ENCODE measurements at regions not wholly inside any gene's neighbourhood (a gene's known extent, or its start where the extent isn't known, plus 50 kb on each side); places are given as distances from the start of the nearest gene placed in this dataset.

DNA sequence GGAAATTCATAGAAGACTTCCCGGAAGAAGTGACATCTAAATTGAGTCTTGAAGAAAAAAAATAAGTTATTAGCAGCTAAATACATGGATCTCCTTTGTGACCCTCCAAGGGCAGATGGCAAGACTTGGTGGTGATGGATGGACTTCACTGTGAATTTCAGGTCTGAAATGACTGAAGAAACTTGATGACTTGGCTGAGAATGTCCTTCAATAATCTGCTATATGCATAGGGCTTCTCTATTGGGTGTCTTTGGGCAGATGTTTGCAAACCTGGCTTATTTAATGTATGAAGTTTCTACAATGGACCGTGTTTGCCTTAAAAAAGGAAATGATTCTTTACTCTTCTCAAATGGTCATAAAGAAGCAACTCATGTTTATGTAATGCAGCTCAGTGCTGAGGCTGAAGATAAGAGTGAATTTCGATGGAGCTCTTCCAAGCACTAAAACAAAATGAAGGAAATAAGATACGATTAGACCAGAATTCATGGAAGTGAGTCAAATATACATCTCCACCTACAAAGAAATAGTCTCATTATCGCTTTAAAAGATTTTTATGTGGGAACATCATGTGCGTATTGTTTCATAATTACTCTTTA is 116.6 kb upstream of the WDR11 start:
- no peak overlapping the region for H3K4me3 ChIP-seq (ENCODE audit: control insufficient read depth in 1 of 2, extremely low read depth in 1 of 2, low read length in 1 of 2)
- Mint-ChIP-seq H3K4me1 (no peaks in the 10 kb centered on the region), H3K4me3 (no peak overlapping the region), H3K9me3 (no peaks in the 10 kb centered on the region), H3K27ac (no peak overlapping the region), H3K36me3 (no peaks in the 10 kb centered on the region), H3K27me3 (peaks cover 8 to 9% of the 10 kb centered on the region in 2 donors)
- no peaks in the 10 kb centered on the region for H3K4me1 ChIP-seq (ENCODE audit: control insufficient read depth in 1 of 2, extremely low read depth in 1 of 2, insufficient read depth in 2 of 2, low read length in 2 of 2)
- no peaks in the 10 kb centered on the region for H3K36me3 ChIP-seq (ENCODE audit: control insufficient read depth in 2 of 2, extremely low read depth in 1 of 2, insufficient read depth in 1 of 2, low read length in 1 of 2)
- ChIA-PET CTCF (interaction anchor here (0.7 to 1.4 kb wide), 3 partner anchors 17 to 23 kb away, joined by 3 read pairs; no protein-coding TSS in a partner anchor), POLR2A (no interaction called here)
- H3K27ac ChIP-seq (ENCODE audit: low read length): no peak overlapping the region
- no CpG with 5 or more reads among the region's 6 CpGs for WGBS (ENCODE audit: insufficient coverage)
- no peaks in the 10 kb centered on the region for H3K9me3 ChIP-seq
- H3K27me3 ChIP-seq (replicated peaks in 1 of 2; ENCODE audit: control insufficient read depth in 2 of 2, extremely low read depth in 1 of 2, insufficient read depth in 2 of 2, low read length in 1 of 2): no peaks in the 10 kb centered on the region
- ATAC-seq (replicated peaks in 1 of 4): no peak
- no peak for DNase-seq

GRCh38 chr10:120735315-120735714 is 115.8 kb upstream of the WDR11 start:
- Mint-ChIP-seq H3K4me3 (no peak overlapping the region), H3K4me1 (no peaks in the 10 kb centered on the region), H3K27me3 (peaks cover 8 to 9% of the 10 kb centered on the region in 2 donors), H3K9me3 (no peaks in the 10 kb centered on the region), H3K27ac (no peak overlapping the region), H3K36me3 (no peaks in the 10 kb centered on the region)
- WGBS (ENCODE audit: insufficient coverage): 87% methylated on average over 3 of the region's 5 CpGs
- H3K4me1 ChIP-seq (ENCODE audit: control insufficient read depth in 1 of 2, extremely low read depth in 1 of 2, insufficient read depth in 2 of 2, low read length in 2 of 2): no peaks in the 10 kb centered on the region
- DNase-seq (no peak), ATAC-seq (replicated peaks in 1 of 4) (no peak)
- no peaks in the 10 kb centered on the region for H3K9me3 ChIP-seq
- H3K4me3 ChIP-seq (ENCODE audit: control insufficient read depth in 1 of 2, extremely low read depth in 1 of 2, low read length in 1 of 2): no peak overlapping the region
- H3K27ac ChIP-seq (ENCODE audit: low read length): no peak overlapping the region
- H3K27me3 ChIP-seq (replicated peaks in 1 of 2; ENCODE audit: control insufficient read depth in 2 of 2, extremely low read depth in 1 of 2, insufficient read depth in 2 of 2, low read length in 1 of 2): no peaks in the 10 kb centered on the region
- CTCF ChIA-PET: interaction anchor here (0.7 to 1.4 kb wide), 3 partner anchors 16 to 22 kb away, joined by 3 read pairs; no protein-coding TSS in a partner anchor
- no peaks in the 10 kb centered on the region for H3K36me3 ChIP-seq (ENCODE audit: control insufficient read depth in 2 of 2, extremely low read depth in 1 of 2, insufficient read depth in 1 of 2, low read length in 1 of 2)
- POLR2A ChIA-PET: no interaction called here

DNA sequence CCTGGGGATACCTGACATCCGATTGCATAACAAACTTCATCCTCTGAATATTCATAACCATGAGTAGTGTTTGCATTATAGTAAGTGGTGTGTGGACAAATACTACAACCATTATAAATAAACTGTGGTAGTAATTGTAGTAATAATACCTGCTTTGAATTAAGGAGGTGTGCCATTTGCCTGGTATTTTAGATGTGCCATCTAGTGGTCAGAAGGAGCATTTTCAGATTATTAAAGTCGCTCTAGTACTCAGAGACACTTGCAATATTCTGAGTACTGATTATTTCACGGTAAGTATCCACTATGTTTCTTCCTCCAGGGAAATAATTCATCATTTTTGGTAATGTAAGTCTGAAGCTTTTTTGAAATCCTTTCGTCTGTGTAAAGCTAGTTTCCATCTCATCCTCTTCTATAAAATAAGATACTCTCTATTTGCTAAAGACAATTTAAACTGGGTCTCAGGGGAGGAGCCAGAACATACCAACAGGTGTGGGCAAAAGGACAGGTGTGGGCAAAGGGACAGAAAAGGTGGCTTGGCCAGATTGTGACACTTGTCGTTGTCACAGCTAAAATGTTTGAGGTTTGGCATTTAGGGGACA is 115.3 kb upstream of the WDR11 start:
- H3K4me3 ChIP-seq (ENCODE audit: control insufficient read depth in 1 of 2, extremely low read depth in 1 of 2, low read length in 1 of 2): no peak overlapping the region
- ATAC-seq (replicated peaks in 1 of 4): no peak
- Mint-ChIP-seq H3K36me3 (no peaks in the 10 kb centered on the region), H3K27ac (no peak overlapping the region), H3K9me3 (no peaks in the 10 kb centered on the region), H3K27me3 (peaks cover 8 to 12% of the 10 kb centered on the region in 2 donors), H3K4me1 (no peaks in the 10 kb centered on the region), H3K4me3 (no peak overlapping the region)
- WGBS (ENCODE audit: insufficient coverage): 38% methylated on average over 1 of the region's 5 CpGs
- no peaks in the 10 kb centered on the region for H3K36me3 ChIP-seq (ENCODE audit: control insufficient read depth in 2 of 2, extremely low read depth in 1 of 2, insufficient read depth in 1 of 2, low read length in 1 of 2)
- no peak overlapping the region for H3K27ac ChIP-seq (ENCODE audit: low read length)
- DNase-seq: peak in 1 of 35 experiments; percentile 22
- H3K9me3 ChIP-seq: no peaks in the 10 kb centered on the region
- CTCF ChIA-PET: interaction anchor here in 1 of 2 donors (1.4 kb wide), 1 partner anchor 16 kb away, joined by 3 read pairs; no protein-coding TSS in a partner anchor
- POLR2A ChIA-PET: no interaction called here
- H3K4me1 ChIP-seq (ENCODE audit: control insufficient read depth in 1 of 2, extremely low read depth in 1 of 2, insufficient read depth in 2 of 2, low read length in 2 of 2): no peaks in the 10 kb centered on the region
- H3K27me3 ChIP-seq (replicated peaks in 1 of 2; ENCODE audit: control insufficient read depth in 2 of 2, extremely low read depth in 1 of 2, insufficient read depth in 2 of 2, low read length in 1 of 2): no peaks in the 10 kb centered on the region

- H3K4me1 Mint-ChIP-seq: no peaks in the 10 kb centered on the region
- Histone ChIP-seq H3K27ac (ENCODE audit: low read length) (no peak overlapping the region), H3K9me3 (no peaks in the 10 kb centered on the region), H3K4me1 (ENCODE audit: control insufficient read depth in 1 of 2, extremely low read depth in 1 of 2, insufficient read depth in 2 of 2, low read length in 2 of 2) (no peaks in the 10 kb centered on the region), H3K27me3 (replicated peaks in 1 of 2; ENCODE audit: control insufficient read depth in 2 of 2, extremely low read depth in 1 of 2, insufficient read depth in 2 of 2, low read length in 1 of 2) (peaks cover 0 to under 1% of the 10 kb centered on the region in 2 experiments), H3K36me3 (ENCODE audit: control insufficient read depth in 2 of 2, extremely low read depth in 1 of 2, insufficient read depth in 1 of 2, low read length in 1 of 2) (no peaks in the 10 kb centered on the region), H3K4me3 (ENCODE audit: control insufficient read depth in 1 of 2, extremely low read depth in 1 of 2, low read length in 1 of 2) (no peak overlapping the region)
- no peaks in the 10 kb centered on the region for H3K36me3 Mint-ChIP-seq
- ATAC-seq (replicated peaks in 1 of 4) (no peak), DNase-seq (no peak)
- peaks cover 8 to 14% of the 10 kb centered on the region in 2 donors for H3K27me3 Mint-ChIP-seq
- no peak overlapping the region for H3K4me3 Mint-ChIP-seq
- no peak overlapping the region for H3K27ac Mint-ChIP-seq
- 80% methylated on average over 3 of the region's 4 CpGs for WGBS (ENCODE audit: insufficient coverage)
- CTCF ChIA-PET: no interaction called here
- H3K9me3 Mint-ChIP-seq: no peaks in the 10 kb centered on the region
- POLR2A ChIA-PET: no interaction called here
These were observed 114.8 kb upstream of the WDR11 start for GRCh38 chr10:120736377-120736776.

GRCh38 chr10:120738658-120739057 is 112.5 kb upstream of the WDR11 start:
- Mint-ChIP-seq H3K27me3 (peaks cover 6 to 12% of the 10 kb centered on the region in 2 donors), H3K4me1 (no peaks in the 10 kb centered on the region), H3K36me3 (no peaks in the 10 kb centered on the region), H3K9me3 (no peaks in the 10 kb centered on the region), H3K4me3 (no peak overlapping the region), H3K27ac (no peak overlapping the region)
- Histone ChIP-seq H3K4me1 (ENCODE audit: control insufficient read depth in 1 of 2, extremely low read depth in 1 of 2, insufficient read depth in 2 of 2, low read length in 2 of 2) (no peaks in the 10 kb centered on the region), H3K4me3 (ENCODE audit: control insufficient read depth in 1 of 2, extremely low read depth in 1 of 2, low read length in 1 of 2) (no peak overlapping the region), H3K9me3 (no peaks in the 10 kb centered on the region), H3K27me3 (replicated peaks in 1 of 2; ENCODE audit: control insufficient read depth in 2 of 2, extremely low read depth in 1 of 2, insufficient read depth in 2 of 2, low read length in 1 of 2) (peaks cover 0 to 2% of the 10 kb centered on the region in 2 experiments), H3K36me3 (ENCODE audit: control insufficient read depth in 2 of 2, extremely low read depth in 1 of 2, insufficient read depth in 1 of 2, low read length in 1 of 2) (no peaks in the 10 kb centered on the region), H3K27ac (ENCODE audit: low read length) (no peak overlapping the region)
- CTCF ChIA-PET: no interaction called here
- DNase-seq: no peak
- POLR2A ChIA-PET: no interaction called here
- no peak for ATAC-seq (replicated peaks in 1 of 4)
- no CpG with 5 or more reads among the region's 3 CpGs for WGBS (ENCODE audit: insufficient coverage)

DNA sequence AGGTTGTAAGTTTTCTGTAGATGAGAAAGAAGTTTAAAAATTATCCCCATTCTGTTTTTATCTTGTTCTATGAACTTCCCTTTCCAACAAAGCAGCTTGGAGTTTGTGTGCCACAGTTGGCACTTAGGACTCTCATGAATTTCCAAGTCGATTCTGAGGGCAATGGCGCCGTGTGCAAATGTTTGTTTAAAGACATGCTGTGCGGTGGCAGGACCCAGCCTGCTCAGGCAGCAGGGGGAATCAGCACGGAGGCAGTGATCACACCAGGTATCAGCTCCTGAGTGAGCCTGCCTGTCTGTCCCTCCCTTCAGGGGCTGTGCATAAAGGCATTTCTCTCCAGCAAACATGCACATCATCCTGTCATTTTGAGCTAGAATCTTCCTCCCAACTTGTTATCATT is 109.8 kb upstream of the WDR11 start:
- Histone ChIP-seq H3K4me1 (ENCODE audit: control insufficient read depth in 1 of 2, extremely low read depth in 1 of 2, insufficient read depth in 2 of 2, low read length in 2 of 2) (no peaks in the 10 kb centered on the region), H3K27ac (ENCODE audit: low read length) (no peak overlapping the region), H3K4me3 (ENCODE audit: control insufficient read depth in 1 of 2, extremely low read depth in 1 of 2, low read length in 1 of 2) (no peak overlapping the region), H3K9me3 (no peaks in the 10 kb centered on the region), H3K36me3 (ENCODE audit: control insufficient read depth in 2 of 2, extremely low read depth in 1 of 2, insufficient read depth in 1 of 2, low read length in 1 of 2) (no peaks in the 10 kb centered on the region), H3K27me3 (replicated peaks in 1 of 2; ENCODE audit: control insufficient read depth in 2 of 2, extremely low read depth in 1 of 2, insufficient read depth in 2 of 2, low read length in 1 of 2) (peaks cover 0 to 2% of the 10 kb centered on the region in 2 experiments)
- Mint-ChIP-seq H3K9me3 (no peaks in the 10 kb centered on the region), H3K36me3 (no peaks in the 10 kb centered on the region), H3K4me3 (no peak overlapping the region), H3K27me3 (peaks cover 2 to 24% of the 10 kb centered on the region in 2 donors), H3K4me1 (no peaks in the 10 kb centered on the region), H3K27ac (no peak overlapping the region)
- WGBS (ENCODE audit: insufficient coverage): 76% methylated on average over 5 of the region's 5 CpGs
- CTCF ChIA-PET: no interaction called here
- DNase-seq (no peak), ATAC-seq (replicated peaks in 1 of 4) (no peak)
- POLR2A ChIA-PET: no interaction called here
